ENCODE measurements at regions not wholly inside any gene's neighbourhood (a gene's known extent, or its start where the extent isn't known, plus 50 kb on each side); places are given as distances from the start of the nearest gene placed in this dataset.
A peak's percentile ranks its signal among the peaks of the same experiment; 100 is the strongest.

GRCh38 chr9:86764221-86764624 lies 183.1 kb downstream of the GAS1 start:
- no peak for DNase-seq (ENCODE audit: low spot score)

- no peak for DNase-seq (ENCODE audit: low spot score)
These were observed 183.5 kb downstream of the GAS1 start for GRCh38 chr9:86763791-86764190.

GRCh38 chr9:86757382-86757720 lies 190.0 kb downstream of the GAS1 start:
- DNase-seq (ENCODE audit: low spot score): no peak

GRCh38 chr9:86756576-86757381 lies 190.5 kb downstream of the GAS1 start:
- no peak for DNase-seq (ENCODE audit: low spot score)

GRCh38 chr9:86755561-86755941 lies 191.8 kb downstream of the GAS1 start:
- DNase-seq (ENCODE audit: low spot score): no peak

GRCh38 chr9:86754581-86755560 lies 192.4 kb downstream of the GAS1 start:
- DNase-seq (ENCODE audit: low spot score): no peak

GRCh38 chr9:86753836-86754235 lies 193.5 kb downstream of the GAS1 start:
- DNase-seq (ENCODE audit: low spot score): no peak

- no peak for DNase-seq (ENCODE audit: low spot score)
These were observed 194.6 kb downstream of the GAS1 start for GRCh38 chr9:86752733-86753132.

- no peak for DNase-seq (ENCODE audit: low spot score)
These were observed 195.3 kb downstream of the GAS1 start for GRCh38 chr9:86751956-86752355.

GRCh38 chr9:86751207-86751606 lies 196.1 kb downstream of the GAS1 start:
- DNase-seq (ENCODE audit: low spot score): no peak

- peak; percentile 41 for DNase-seq (ENCODE audit: low spot score)
These were observed 197.4 kb downstream of the GAS1 start for GRCh38 chr9:86749894-86750255.

- DNase-seq (ENCODE audit: low spot score): no peak
These were observed 198.0 kb downstream of the GAS1 start for GRCh38 chr9:86749161-86749893.

- DNase-seq (ENCODE audit: low spot score): no peak
These were observed 199.6 kb downstream of the GAS1 start for GRCh38 chr9:86747711-86748110.

- DNase-seq (ENCODE audit: low spot score): peak; percentile 77
These were observed 205.7 kb downstream of the GAS1 start for GRCh38 chr9:86741311-86742208.

- DNase-seq (ENCODE audit: low spot score): no peak
These were observed 211.4 kb downstream of the GAS1 start for GRCh38 chr9:86735772-86736458.

- DNase-seq (ENCODE audit: low spot score): no peak
These were observed 212.5 kb downstream of the GAS1 start for GRCh38 chr9:86734771-86735170.

- no peak for DNase-seq (ENCODE audit: low spot score)
These were observed 213.4 kb downstream of the GAS1 start for GRCh38 chr9:86733929-86734328.

- DNase-seq (ENCODE audit: low spot score): peak; percentile 25
These were observed 214.7 kb downstream of the GAS1 start for GRCh38 chr9:86732514-86733171.

GRCh38 chr9:86731511-86732063 lies 215.7 kb downstream of the GAS1 start:
- no peak for DNase-seq (ENCODE audit: low spot score)
